ENCODE measurements at regions not wholly inside any gene's neighbourhood (a gene's known extent, or its start where the extent isn't known, plus 50 kb on each side); places are given as distances from the start of the nearest gene placed in this dataset.

DNA sequence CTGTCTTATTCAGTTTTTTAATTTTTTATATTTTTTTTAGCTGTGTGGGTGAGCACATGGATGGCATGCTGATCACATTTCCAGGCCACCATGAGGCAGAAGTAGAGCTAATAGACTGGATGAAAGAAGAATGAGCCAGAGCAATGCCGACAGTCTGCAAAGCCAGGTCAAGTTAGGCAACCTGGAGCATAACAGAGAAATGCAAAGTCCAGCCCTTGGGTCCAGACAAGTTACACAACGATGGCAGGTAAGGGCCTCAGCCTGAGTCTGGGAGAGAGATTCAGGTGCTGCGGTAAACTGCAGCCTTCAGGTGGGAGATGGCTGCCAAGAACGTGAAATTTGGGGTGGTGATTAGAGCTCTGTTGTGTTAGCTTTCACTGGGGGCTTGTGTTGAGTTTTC lies 84.0 kb upstream of the CACNA2D3 start:
- TF ChIP-seq, protein P1, sequence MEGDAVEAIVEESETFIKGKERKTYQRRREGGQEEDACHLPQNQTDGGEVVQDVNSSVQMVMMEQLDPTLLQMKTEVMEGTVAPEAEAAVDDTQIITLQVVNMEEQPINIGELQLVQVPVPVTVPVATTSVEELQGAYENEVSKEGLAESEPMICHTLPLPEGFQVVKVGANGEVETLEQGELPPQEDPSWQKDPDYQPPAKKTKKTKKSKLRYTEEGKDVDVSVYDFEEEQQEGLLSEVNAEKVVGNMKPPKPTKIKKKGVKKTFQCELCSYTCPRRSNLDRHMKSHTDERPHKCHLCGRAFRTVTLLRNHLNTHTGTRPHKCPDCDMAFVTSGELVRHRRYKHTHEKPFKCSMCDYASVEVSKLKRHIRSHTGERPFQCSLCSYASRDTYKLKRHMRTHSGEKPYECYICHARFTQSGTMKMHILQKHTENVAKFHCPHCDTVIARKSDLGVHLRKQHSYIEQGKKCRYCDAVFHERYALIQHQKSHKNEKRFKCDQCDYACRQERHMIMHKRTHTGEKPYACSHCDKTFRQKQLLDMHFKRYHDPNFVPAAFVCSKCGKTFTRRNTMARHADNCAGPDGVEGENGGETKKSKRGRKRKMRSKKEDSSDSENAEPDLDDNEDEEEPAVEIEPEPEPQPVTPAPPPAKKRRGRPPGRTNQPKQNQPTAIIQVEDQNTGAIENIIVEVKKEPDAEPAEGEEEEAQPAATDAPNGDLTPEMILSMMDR (IDR thresholded peaks at IDR 0.05): no peak
- DNase-seq (no peak), ATAC-seq (no peak)
- no peak overlapping the region for H3K4me3 ChIP-seq
- H3K4me1 ChIP-seq: no peaks in the 10 kb centered on the region
- no peaks in the 10 kb centered on the region for H3K9me3 ChIP-seq
- no peaks in the 10 kb centered on the region for H3K36me3 ChIP-seq
- intact Hi-C loops (cut with DNase I): no loop called here
- no peak overlapping the region for H3K27ac ChIP-seq
- H3K27me3 ChIP-seq (ENCODE audit: low read depth): no peaks in the 10 kb centered on the region

DNA sequence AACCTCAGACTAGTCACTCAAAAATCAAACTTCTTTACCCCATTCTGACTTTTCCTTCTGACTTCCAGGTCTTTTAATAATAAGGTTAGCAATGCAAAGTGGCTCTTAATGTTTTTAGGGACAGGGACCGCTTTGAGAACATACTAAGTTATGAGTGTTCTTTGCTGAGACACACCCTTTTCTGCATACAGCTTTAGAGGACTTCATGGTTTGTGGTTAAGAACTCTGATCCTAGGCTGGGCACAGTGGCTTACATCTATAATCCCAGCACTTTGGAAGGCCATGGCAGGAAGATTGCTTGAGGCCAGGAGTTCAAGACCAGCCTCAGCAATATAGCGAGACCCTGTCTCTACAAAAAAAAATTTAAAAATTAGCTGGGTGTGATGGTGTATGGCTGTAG lies 85.8 kb upstream of the CACNA2D3 start:
- DNase-seq (no peak), ATAC-seq (no peak)
- no peak overlapping the region for H3K27ac ChIP-seq
- no peaks in the 10 kb centered on the region for H3K4me1 ChIP-seq
- H3K36me3 ChIP-seq: no peaks in the 10 kb centered on the region
- no peaks in the 10 kb centered on the region for H3K27me3 ChIP-seq (ENCODE audit: low read depth)
- TF ChIP-seq, protein P1 (IDR thresholded peaks at IDR 0.05): no peak
- no peaks in the 10 kb centered on the region for H3K9me3 ChIP-seq
- no peak overlapping the region for H3K4me3 ChIP-seq
- intact Hi-C loops (cut with DNase I): no loop called here

DNA sequence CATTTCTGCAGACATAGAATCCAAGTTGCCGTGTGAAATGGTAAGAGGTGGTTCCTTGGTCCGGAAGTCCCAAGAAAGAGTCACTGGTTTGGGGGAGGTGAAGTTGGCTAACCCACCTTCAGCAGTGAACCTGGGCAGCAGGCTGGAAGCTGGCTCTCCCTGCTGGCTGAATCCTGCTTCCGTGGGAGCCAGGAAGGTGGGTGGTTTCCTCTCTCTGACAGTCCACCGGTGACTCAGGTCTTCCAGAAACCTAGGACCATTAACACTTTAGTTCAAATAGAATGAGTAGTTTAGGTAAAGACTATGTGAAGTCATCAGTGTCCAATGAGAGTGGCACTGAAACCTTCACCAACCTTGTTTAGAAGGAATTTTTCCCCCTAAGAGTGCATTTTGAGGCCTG lies 87.4 kb upstream of the CACNA2D3 start:
- no peaks in the 10 kb centered on the region for H3K36me3 ChIP-seq
- TF ChIP-seq, protein P1 (IDR thresholded peaks at IDR 0.05): no peak
- no peak for DNase-seq
- intact Hi-C loops (cut with DNase I): no loop called here
- no peak for ATAC-seq
- H3K9me3 ChIP-seq: no peaks in the 10 kb centered on the region
- no peak overlapping the region for H3K27ac ChIP-seq
- no peak overlapping the region for H3K4me3 ChIP-seq
- no peaks in the 10 kb centered on the region for H3K27me3 ChIP-seq (ENCODE audit: low read depth)
- no peaks in the 10 kb centered on the region for H3K4me1 ChIP-seq

DNA sequence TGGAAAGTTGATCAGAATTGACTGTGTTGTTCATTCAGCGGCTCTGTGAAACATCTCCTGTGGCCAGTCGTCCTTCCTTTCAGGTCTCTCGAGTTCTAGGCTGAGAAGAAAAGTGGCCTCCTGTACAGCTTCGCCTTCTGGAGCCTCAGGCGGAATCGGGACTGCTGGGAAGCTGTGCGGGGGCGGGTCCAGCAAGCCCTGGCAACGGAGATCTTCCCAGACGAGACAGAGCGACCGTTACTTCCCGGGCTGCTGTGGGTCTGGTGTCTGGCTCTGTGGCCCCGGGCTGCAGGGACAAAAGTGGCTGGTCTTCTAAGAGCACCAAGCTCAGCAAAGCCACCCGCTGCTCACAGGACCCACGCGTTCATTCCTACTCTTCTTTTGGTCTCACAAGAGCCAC lies 88.6 kb upstream of the CACNA2D3 start:
- intact Hi-C loops (cut with DNase I): no loop called here
- no peaks in the 10 kb centered on the region for H3K36me3 ChIP-seq
- no peak for ATAC-seq

DNA sequence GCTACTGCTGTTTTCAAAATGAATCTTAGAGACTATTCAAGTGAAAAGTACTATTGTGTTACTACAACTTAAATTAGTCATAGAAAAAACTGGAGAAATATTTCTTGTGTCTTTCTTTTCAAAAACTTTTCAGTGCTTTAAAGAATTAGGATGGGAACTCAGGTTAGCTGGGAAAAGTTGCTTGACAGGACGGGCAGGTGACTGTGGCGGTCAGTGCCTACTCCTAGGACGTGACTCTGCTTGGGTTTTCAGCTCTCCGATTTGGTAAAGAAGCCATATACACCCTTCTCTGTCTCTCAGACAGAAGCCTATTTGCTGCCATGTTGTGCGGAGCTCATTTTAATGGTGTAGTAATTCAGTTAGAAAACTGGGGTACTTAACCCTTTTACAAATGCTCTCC lies 89.8 kb upstream of the CACNA2D3 start:
- TF ChIP-seq, protein P1 (IDR thresholded peaks at IDR 0.05): no peak
- intact Hi-C loops (cut with DNase I): no loop called here

More for the DNA sequence above, 88.6 kb upstream of the CACNA2D3 start:
- H3K4me1 ChIP-seq: no peaks in the 10 kb centered on the region
- no peak overlapping the region for H3K27ac ChIP-seq
- DNase-seq: no peak
- H3K27me3 ChIP-seq (ENCODE audit: low read depth): no peaks in the 10 kb centered on the region
- no peaks in the 10 kb centered on the region for H3K9me3 ChIP-seq
- H3K4me3 ChIP-seq: no peak overlapping the region
- TF ChIP-seq, protein P1 (IDR thresholded peaks at IDR 0.05): no peak

DNA sequence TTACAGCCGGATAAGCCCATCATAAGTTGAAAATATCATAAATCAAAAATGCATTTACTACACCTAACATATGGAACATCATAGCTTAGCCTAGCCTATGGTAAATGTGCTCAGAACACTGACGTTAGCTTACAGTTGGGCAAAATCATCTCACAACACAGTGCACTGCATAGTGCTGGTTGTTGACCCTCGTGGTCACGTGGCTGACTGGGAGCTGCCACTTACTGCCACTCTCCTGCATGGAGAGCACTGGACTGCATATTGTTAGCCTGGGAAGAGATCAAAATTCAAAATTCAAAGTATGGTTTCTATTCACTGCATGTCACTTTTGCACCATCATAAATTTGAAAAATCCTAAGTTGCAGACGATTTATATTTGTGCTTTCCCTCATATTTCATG lies 94.0 kb upstream of the CACNA2D3 start:
- H3K36me3 ChIP-seq: no peaks in the 10 kb centered on the region
- TF ChIP-seq, protein P1 (IDR thresholded peaks at IDR 0.05): no peak
- no peaks in the 10 kb centered on the region for H3K9me3 ChIP-seq

More for the DNA sequence above, 89.8 kb upstream of the CACNA2D3 start:
- no peak overlapping the region for H3K4me3 ChIP-seq
- ATAC-seq: no peak
- H3K27ac ChIP-seq: no peak overlapping the region
- H3K27me3 ChIP-seq (ENCODE audit: low read depth): no peaks in the 10 kb centered on the region
- H3K4me1 ChIP-seq: no peaks in the 10 kb centered on the region
- H3K9me3 ChIP-seq: no peaks in the 10 kb centered on the region
- no peaks in the 10 kb centered on the region for H3K36me3 ChIP-seq
- DNase-seq: no peak

More for the DNA sequence above, 94.0 kb upstream of the CACNA2D3 start:
- intact Hi-C loops (cut with DNase I): no loop called here
- DNase-seq: no peak
- H3K27me3 ChIP-seq (ENCODE audit: low read depth): no peaks in the 10 kb centered on the region
- ATAC-seq: peak in 1 of 2 donors; percentile 36
- H3K4me1 ChIP-seq: no peaks in the 10 kb centered on the region
- H3K27ac ChIP-seq: no peak overlapping the region
- no peak overlapping the region for H3K4me3 ChIP-seq

All from lower lobe of right lung (tissue), 2 donors.